Erythroblast (primary cell): ENCODE measurements at regions not wholly inside any gene's neighbourhood (a gene's known extent, or its start where the extent isn't known, plus 50 kb on each side); places are given as distances from the start of the nearest gene placed in this dataset.

Source experiments
- GATA1 ChIP-seq: IDR thresholded peaks from 2 replicates; pipeline ENCODE4 v1.6.1; 2011; ENCODE audit warnings: low read depth, mild to moderate bottlenecking, control low read depth, low read length, moderate library complexity
- POLR2A ChIP-seq: IDR thresholded peaks from 2 replicates; pipeline ENCODE4 v1.6.1; 2011; ENCODE audit warnings: mild to moderate bottlenecking, low read length

- TF ChIP-seq POLR2A (no peak), GATA1 (no peak)
These were observed 58.6 kb upstream of the COL13A1 start for GRCh38 chr10:69742928-69743602.
